ENCODE measurements at regions not wholly inside any gene's neighbourhood (a gene's known extent, or its start where the extent isn't known, plus 50 kb on each side); places are given as distances from the start of the nearest gene placed in this dataset.

DNA sequence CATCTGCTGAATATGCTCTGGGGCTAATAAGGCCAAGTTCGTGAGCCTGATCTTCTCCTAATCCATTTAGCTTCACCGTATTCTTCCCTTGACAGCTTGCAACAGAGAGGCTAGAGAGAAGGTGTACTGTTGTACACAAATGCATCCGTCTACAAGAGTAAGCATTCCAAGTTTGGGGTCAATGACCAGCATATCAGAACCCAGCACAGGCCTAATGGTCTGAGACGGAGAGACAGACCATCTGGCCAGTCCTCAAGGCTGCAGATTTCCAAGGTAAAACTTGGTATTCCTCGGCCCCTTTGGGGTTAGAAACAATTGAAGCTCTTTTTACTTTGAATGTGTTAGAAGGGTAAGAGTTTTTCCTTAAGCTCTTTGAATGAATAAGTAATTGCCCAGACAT, 481.2 kb upstream of the KLF4 start:
- no peak for DNase-seq

DNA sequence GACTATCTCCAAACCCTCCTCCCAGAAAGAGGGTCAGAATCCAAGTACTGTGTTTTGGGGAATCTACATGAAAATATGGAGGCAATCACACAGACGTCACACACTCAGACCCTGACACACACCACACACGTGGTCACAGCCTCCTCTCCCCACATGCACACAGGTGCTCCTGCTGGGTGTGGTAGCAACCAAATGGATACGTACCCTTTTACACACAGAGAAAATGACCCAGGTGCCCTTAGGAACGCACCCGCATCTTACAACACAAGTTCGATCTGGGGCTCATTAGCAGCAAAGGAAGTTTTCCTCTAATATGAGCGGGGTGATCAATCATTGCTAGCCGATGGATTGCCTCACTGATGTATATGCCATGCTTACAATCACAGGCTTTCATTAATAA, 480.2 kb upstream of the KLF4 start:
- DNase-seq = no peak

DNA sequence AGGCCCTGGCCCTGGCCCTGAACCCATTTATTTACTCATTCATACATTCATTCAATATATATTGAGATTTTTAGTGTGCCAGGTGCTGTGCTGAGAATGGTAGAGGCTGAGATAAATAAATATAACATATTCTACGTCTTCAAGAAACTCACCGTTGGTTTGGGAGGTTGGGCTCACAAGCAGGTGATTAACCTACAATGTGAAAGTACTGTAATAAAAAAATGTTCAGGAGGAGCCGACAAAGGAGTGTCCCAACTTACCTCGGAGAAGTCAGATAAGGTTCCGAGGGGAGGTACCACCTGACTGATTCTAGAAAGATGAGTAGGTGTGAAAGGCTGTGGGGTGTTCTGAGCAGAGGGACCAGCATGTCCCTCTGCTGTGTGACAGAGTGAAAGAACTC, 479.6 kb upstream of the KLF4 start:
- no peak for DNase-seq

DNA sequence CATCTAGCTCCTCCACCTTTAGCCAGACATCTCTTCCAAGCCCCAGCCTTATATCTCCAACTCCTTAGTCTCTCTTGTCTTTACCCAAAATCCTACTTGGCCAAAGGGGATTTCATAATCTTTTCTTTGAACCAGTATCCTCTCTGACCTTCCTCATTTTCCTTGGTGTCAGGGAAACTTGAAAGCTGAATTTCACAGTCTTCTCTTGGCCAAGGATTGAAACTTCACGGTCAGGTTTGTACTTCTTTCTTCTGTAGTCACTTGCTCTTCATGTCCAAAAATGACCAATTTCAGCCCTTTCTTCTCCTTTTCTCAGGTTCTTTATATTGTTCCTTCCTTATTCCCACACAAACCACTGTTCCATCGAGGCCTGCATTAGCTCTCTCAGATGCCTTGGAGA, 473.7 kb upstream of the KLF4 start:
- DNase-seq = no peak

DNA sequence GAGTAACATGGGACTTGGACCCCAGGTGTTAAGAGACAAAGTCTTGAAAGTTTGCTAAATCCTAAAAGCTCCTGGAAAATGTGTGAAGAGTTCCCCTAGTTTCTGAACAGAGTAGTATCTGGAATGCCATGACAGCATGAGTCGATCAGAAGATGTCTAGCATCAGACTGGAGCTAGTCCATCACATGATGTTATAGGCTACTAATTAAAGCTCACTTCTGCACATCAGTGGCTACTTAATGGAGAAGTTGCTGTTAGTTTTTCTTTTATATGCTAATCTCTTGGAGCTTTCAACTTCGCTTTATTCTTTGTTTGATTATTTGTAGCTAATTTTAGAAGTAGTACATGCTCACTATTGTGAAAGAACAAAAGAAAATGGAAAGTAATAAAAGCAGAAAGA, 471.3 kb upstream of the KLF4 start:
- no peak for DNase-seq

DNA sequence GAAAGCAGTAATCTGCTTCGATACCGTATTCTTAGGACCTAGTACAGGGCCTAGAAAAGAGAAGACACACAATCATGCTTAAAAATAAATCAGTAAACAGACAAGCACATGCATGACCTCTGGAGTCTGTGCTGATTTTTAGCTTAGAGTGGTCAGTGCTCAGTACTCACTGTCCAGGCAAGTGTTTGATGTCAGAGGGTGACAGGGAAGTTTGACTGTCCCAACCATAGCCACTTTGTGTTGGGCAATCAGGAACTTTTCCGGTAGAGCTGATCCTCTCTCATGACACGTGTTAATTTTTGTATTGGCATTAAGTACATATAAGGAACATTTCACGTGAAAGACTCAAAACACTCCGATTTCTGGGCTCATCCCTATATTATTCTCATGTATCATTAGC, 464.7 kb upstream of the KLF4 start:
- no peak for DNase-seq

DNA sequence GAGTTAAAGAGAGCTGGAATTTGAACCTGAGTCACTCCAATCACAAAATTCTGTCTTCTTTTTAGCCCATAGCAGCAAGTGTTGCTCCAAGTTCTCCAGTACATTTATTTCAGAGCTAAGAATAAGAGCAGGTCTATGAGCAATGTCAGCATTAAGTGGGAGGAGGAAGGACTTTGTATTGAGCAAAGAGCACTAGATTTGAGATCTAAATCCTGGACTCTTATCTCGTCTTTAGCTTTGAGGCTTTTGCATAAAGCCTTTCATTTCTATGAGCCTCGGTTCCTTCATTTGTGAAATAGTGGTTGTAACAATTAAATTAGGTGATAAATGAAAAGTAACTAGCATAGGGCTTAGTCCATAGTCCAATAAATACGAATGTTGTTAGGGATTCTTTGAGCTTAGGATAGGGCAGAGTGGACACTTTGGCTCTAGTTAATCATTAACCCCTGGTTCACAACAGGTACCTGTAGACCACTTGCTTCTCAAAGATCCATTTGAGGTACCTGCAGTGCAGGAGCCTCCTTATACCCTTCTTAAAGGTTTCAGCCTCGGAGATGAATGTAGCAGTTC, 464.1 kb upstream of the KLF4 start:
- DNase-seq = no peak

DNA sequence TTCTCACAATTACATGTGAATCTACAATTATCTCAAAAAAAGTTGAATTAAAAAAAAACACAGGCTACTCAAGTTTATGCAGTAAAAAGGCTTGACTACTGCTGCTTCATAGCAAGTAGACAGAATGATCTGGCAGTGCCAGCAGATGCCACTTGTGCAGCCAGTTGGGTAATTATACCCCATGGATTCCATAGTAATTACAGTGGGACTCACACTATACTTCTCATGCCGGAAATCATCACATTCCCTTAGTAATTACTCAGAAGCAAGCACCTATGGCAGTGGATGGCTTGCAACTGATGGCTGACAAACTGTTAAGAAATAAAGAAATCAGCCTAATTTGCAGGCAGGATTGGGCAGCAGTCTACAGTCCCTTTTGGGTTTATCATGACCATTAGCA, 463.2 kb upstream of the KLF4 start:
- no peak for DNase-seq

DNA sequence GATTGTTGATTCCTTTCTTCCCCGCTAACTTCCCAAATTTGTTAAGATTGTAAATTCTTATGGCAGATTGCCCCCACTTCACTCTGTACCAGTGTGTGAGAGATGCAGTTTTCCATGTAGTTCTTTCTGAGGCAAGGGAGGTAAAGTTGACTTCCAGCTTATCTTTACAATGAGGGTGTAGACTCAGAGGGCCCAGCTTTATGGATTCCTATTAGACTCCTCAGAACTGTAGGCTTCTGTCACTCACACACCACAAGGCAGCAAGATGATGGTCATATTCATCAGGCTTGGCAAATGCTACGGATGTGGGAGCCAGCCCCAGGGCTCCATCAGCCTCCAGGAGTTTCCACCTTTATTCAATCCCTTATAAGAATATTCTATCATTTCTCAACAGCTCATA, 461.9 kb upstream of the KLF4 start:
- DNase-seq = no peak

DNA sequence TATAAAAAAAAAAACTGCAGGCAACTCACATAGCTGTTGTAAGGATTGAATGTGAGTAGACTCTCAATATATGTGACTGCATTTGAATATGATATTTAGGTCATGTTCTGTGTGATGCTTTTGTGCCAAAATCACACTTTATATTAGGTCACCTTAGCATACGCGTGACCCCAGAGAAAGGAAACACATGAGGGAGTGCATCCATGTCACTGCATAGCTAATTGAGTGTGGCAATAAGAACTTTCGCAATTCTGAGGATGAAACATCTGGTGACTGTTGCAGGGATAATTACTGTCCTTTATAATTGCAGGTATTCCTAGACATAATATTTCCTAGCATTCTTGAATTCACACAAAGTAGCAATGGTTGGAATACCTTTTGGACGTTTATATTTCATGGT, 459.5 kb upstream of the KLF4 start:
- DNase-seq = no peak

DNA sequence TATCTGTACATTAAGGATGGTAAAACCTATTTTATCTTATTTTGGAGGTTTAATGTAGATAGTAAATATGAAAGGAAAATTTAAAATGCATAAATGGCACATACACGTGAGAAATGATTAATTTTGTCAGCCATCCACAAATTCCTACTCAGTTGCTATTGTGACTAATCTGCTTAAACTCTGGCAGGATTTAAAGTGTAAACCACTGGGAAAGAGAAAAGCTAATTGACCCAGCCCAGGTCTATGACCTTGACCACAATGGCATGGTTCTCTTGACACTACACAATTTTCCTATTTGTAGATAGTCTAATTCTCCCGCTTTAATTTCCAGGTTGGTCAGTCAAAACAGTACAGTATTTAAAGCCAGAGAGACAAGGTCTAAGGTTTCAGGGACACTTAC, 459.0 kb upstream of the KLF4 start:
- no peak for DNase-seq

DNA sequence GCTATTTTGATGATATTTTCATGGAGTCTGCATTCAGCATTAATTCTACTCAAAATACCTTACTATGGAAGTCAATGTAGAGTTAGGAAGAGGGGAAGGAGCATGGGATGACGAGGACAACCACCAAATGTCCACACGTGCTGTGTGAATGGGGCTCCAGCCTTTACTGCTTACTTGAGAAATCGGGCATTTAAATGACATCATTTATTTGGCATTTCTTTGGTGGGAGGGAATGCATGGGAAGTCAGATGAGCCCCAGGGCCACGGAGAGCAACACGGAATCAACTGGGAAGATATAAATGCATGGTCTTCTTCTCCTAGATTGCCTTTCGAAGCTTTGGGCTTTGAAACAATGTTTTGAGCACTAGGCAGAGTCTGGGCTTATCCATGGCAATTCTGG, 458.5 kb upstream of the KLF4 start:
- no peak for DNase-seq

DNA sequence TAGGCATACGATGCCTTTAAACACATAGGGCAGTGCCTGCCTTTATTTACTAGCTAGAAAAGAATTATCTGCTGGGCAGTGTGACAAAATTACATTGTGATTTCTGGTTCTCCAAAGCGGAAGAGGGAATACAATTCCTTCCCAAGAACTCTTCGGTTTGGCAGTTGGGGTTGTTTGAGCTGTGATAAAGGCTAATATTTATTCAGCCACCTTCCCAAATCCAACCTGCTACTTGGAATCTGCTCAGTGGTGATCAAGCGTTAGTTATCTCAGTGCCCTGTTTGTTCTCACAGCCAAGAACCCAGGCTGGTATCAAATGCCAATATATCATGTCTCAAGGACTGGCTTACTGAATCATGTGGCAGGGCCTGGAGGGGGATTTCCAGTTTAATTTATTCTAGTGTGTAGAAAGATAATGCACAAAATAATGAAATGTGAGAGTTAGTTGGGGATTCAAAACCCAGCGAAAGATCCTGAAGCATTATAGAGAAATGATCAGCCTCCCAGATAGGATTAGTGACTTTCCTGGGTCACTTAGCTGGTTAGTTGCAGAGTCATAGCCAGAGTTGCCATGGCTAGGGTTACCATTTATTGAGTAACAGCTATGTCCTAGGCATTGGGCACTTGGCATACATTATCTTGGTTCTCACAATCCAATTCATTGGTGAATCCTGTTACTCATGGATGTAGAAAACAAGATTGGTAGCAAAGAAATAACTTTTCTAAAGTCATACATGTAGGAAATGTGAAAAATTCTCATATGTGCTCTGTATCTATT, 457.0 kb upstream of the KLF4 start:
- no peak for DNase-seq

DNA sequence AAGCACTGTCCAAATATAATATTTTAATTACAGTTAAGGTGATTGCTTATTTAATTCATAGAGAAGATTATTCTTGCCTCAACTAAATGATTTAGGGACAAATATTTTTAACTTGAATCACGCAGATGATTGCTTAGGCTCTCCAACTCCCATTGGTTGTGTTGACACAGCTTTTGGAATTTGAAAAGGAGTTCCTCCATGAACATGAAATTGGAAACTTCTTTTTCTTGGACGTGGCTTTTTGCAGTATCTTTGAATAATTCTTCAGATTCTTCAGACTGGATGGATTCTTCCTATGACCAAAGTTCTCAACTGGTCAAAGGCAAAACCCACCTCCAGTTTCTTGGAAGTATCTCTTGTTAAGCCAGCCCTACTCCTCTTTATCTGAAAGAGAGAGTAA, 456.4 kb upstream of the KLF4 start:
- no peak for DNase-seq

DNA sequence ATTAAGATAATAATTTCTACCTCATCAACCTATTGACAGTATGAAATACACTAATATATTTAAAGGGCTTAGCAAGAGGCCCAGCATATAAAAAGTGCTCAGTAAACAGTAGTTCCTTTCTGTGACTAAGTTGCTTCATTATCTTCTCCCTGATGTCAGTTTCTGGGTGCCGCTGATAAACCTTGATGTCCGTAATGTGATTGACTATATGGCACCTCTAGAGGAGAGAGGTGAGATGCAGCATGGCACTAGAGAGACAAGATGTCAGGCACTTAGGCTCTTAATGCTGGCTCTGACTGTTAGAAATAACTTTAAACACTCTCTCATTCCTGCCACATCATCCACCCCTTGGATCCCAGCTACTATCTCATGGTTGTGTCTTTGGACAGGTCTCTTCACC, 455.9 kb upstream of the KLF4 start:
- DNase-seq = no peak

DNA sequence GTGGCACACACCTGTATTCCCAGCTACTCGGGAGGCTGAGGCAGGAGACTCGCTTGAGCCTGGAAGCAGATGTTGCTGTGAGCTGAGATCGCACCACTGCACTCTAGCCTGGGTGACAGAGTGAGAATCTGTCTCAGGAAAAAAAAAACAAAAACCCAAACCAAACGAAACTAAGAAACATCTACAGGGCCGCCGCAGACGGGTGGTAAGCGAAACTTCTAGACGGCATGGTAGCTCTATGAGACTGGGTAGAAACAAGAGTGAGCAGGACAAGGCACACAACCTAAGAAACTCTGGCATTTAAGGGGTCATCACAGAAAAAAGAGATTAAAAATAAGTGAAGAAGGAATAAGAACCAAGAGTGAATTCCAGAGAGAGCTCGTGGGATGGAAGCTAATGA, 454.8 kb upstream of the KLF4 start:
- no peak for DNase-seq

DNA sequence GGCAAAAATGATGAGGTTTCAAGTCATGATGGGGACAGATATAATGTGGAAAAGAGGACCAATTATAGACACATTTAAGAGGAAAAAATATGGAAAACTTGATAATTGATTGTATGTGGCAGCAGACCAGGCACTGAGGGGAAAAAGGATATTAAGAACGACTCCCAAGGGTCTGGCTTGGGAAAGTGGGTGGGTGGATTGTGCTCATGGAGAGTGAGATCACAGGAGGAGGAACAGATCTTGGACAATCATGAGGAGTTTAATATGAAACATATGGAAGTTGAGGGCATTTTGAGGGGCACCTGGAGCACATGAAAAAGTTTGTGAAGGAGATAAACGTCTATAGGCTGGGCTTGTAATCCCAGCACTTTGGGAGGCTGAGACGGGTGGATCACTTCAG, 454.3 kb upstream of the KLF4 start:
- no peak for DNase-seq

DNA sequence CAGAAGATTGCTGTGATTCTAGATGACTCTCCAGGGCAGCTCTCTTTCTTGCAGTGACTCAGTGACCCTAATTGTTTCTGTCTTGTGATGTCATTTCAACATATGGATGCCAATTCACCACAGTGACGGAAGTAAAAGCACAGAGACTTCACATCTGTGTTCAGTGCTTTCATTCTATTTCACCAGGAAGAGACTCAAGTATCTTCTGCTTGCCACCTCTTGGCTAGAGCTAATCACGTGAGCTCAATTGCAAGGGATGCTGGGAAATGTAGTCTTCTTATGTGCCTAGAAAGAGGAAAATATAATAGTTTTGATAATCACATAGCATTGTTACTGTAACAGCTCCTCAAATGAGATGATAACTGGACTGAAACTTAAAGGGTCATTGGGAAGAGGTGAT, 453.3 kb upstream of the KLF4 start:
- no peak for DNase-seq

DNA sequence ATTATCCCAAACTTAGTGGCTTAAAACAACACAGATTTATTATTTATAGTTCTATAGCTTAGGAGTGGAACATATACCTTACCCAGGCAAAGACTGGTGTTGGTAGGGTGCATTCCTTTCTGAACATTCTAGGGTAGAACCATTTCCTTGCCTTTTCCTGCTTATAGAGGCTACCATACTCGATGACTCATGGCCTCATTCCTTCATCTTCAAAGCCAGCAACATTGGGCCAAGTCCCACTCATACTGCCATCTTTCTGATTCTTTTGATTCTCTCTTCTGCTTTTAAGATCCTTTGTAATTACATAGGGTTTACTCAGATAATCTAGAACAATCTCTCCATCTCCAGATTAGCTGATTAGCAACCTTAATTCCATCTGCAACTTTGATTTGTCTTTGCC, 452.7 kb upstream of the KLF4 start:
- DNase-seq = no peak

DNA sequence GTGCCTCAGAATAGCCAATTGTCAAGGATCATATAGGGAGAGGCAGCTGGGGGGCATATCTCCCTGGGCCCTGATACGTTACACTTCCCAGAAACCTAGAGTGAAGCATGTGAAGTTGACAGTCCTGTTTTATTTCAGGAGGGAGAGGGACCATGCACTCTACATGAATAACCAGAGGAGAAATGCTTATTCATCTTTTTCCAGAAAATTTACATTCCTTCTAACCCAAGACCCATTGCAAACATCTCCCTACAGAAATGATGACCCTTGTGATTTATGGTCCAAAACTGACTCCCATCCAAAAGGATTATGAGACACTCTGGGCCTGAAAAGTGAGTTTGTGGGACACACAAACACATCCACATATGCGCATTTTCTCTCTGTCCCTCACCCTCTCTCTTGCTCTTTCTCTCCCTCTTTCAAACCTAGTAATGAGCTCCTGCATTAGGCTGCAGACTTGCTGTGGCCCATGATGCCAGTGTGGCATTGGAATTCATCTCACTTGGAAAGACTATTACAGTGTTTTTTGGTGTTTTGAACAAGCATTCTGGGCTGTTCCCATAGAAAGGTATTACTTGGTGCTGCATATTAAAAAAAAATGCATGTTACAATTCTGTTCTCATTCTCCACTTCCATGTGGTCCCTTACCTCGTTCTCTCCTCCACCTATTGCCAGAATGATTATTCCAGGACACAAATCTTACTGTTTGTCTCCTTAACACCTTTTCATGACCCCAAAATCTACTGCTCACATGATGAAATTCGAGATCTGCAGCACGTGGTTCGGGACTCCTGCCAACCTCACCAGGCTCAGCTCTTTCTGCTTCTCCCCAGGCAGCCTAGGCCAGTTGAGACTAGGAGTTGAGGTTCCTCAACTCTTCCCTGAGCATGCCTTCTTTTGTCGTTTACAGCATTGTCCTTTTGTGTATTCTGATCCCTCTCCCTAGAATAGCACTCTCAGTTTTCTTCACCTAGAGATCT, 451.3 kb upstream of the KLF4 start:
- no peak for DNase-seq

DNA sequence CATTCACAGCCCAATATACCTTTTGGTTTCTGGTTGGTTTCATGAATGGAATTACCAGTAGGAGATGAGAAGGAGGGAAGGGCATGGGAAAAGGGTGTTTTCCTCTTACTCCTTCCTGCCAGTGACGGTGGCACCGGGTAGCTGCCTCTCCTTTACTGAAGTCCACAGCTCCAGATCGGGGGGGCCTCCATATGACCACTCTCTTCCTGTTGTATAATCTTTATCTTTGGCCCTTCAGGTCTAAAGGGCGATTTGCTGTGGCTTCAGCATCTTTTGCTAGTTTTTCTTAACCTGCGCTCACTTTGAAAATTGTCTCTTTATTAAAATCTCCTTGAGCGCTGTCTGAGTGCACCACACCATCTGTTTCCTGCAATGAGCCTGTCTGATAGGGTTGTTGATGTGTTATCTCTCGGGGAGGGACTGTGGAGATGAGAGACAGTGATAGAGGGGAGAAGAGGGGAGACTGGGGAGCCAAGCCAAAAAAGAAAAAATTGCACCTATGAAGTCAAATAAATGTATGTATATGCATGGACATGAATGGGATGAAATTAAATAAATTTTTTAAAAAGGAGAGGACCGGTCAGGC, 449.3 kb upstream of the KLF4 start:
- DNase-seq = no peak

DNA sequence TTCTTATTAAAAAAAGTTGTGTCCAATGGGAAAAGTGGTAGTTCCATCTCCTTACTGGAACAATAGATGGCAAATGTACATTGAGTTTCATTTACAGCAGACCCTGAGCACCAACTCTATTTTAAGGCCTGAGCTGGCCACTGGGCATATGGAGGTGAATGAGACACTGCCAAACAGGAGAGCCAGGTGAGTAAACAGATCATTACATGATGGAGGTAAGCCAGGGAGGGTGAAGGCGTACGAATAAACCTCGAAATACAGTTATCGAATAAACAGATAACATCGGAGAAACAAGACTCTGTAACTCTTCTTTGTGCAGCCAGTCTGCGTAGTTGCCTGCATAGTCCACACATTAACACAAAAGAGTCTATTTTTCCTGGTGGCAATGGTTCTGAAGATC, 446.4 kb upstream of the KLF4 start:
- peak; percentile 17 for DNase-seq

DNA sequence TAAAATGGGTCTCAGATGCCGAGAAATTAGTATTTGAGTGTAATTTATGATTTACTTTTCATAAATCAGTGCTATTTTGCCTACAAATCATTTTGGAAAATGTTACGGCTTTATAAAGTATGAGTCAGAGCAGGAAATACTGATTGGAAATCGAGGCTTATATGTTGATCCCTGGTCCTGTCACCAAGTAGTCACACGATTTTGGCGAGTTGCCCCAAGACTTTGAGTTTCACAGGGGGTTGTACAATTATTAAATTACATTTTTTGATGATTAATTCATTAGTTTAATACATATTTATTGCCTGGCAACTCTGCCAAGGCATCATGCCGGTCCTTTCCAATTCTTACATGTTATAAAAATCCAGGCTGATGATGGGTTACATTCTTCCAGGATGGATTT, 443.9 kb upstream of the KLF4 start:
- no peak for DNase-seq

DNA sequence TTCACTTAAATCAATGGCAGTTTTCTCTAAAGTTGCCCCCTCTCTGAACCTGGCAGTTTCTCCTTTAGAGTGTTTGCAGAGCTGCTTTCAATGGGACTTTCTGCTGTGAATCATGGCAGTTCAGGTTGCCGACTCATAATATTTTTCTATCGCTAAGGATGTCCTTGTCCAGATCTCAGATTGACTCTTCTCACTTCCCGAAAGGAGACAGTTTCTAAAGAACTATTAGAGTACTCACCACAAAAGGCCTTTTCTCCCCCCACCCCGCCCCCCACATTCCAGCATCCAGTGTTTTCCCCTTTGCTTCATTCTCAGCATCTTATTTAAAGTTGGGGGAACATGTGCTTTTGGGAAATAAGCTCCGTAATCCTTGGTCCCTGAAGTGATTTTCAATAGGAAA, 443.5 kb upstream of the KLF4 start:
- DNase-seq = no peak
